ENCODE measurements at regions not wholly inside any gene's neighbourhood (a gene's known extent, or its start where the extent isn't known, plus 50 kb on each side); places are given as distances from the start of the nearest gene placed in this dataset.

GRCh38 chr6:105977934-105978504, 108.1 kb upstream of the PRDM1 start:
- TF ChIP-seq, protein P1, sequence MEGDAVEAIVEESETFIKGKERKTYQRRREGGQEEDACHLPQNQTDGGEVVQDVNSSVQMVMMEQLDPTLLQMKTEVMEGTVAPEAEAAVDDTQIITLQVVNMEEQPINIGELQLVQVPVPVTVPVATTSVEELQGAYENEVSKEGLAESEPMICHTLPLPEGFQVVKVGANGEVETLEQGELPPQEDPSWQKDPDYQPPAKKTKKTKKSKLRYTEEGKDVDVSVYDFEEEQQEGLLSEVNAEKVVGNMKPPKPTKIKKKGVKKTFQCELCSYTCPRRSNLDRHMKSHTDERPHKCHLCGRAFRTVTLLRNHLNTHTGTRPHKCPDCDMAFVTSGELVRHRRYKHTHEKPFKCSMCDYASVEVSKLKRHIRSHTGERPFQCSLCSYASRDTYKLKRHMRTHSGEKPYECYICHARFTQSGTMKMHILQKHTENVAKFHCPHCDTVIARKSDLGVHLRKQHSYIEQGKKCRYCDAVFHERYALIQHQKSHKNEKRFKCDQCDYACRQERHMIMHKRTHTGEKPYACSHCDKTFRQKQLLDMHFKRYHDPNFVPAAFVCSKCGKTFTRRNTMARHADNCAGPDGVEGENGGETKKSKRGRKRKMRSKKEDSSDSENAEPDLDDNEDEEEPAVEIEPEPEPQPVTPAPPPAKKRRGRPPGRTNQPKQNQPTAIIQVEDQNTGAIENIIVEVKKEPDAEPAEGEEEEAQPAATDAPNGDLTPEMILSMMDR (IDR thresholded peaks at IDR 0.05; ENCODE audit: low read depth, low read length, poor library complexity, severe bottlenecking) = no peak
- TF ChIP-seq EZH2phosphoT487 (IDR thresholded peaks at IDR 0.05; ENCODE audit: borderline replicate concordance, low read length) = no peak
- no peaks in the 10 kb centered on the region for H4K20me1 ChIP-seq (ENCODE audit: control insufficient read depth, insufficient read depth, low read depth, low read length)
- no peak overlapping the region for H3K4me2 ChIP-seq (ENCODE audit: low read length)

DNA sequence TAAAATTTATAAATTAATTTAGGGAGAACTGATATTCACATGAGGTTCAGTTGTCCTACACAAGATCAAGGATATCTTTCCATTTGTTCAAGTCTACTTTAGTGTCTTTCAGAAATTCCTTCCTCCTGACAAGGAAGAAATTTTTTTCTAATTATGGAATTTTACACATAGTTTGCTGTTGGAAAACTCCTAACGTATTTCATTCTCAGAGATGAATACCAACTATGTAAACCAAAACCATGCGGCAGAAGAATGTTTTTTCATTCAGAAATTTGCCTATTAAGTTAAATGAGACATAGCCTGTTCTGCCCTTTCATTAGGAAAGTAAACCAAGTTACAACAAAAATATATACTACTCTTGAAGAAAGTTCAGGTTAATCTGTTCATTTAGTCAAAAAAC, 111.2 kb upstream of the PRDM1 start:
- Histone ChIP-seq H3K79me2 (ENCODE audit: control insufficient read depth, low read length) (no peaks in the 10 kb centered on the region), H3K4me3 (ENCODE audit: low read length) (no peak overlapping the region), H4K20me1 (ENCODE audit: control insufficient read depth, insufficient read depth, low read depth, low read length) (no peaks in the 10 kb centered on the region), H3K4me2 (ENCODE audit: low read length) (no peak overlapping the region), H3K9me2 (replicated peaks; ENCODE audit: control insufficient read depth, low read length) (no peaks in the 10 kb centered on the region), H3K36me3 (ENCODE audit: control insufficient read depth, low read length) (no peaks in the 10 kb centered on the region), H3K27me3 (ENCODE audit: control insufficient read depth, low read length) (no peaks in the 10 kb centered on the region), H3K9me3 (ENCODE audit: control insufficient read depth, insufficient read depth, low read length) (peaks cover 8% of the 10 kb centered on the region), H3F3A (ENCODE audit: control insufficient read depth, insufficient read depth) (no peaks in the 10 kb centered on the region), H3K27ac (ENCODE audit: low read depth, low read length) (no peak overlapping the region), H3K4me1 (ENCODE audit: control insufficient read depth, low read length) (no peaks in the 10 kb centered on the region)
- TF ChIP-seq EZH2phosphoT487 (IDR thresholded peaks at IDR 0.05; ENCODE audit: borderline replicate concordance, low read length) = no peak
- TF ChIP-seq, protein P1 (IDR thresholded peaks at IDR 0.05; ENCODE audit: low read depth, low read length, poor library complexity, severe bottlenecking) = no peak

More at GRCh38 chr6:105977934-105978504, 108.1 kb upstream of the PRDM1 start:
- Histone ChIP-seq H3K9me3 (ENCODE audit: control insufficient read depth, insufficient read depth, low read length) (no peaks in the 10 kb centered on the region), H3K27ac (ENCODE audit: low read depth, low read length) (no peak overlapping the region), H3K4me1 (ENCODE audit: control insufficient read depth, low read length) (no peaks in the 10 kb centered on the region), H3F3A (ENCODE audit: control insufficient read depth, insufficient read depth) (no peaks in the 10 kb centered on the region), H3K36me3 (ENCODE audit: control insufficient read depth, low read length) (no peaks in the 10 kb centered on the region), H3K9me2 (replicated peaks; ENCODE audit: control insufficient read depth, low read length) (no peaks in the 10 kb centered on the region), H3K4me3 (ENCODE audit: low read length) (no peak overlapping the region), H3K79me2 (ENCODE audit: control insufficient read depth, low read length) (no peaks in the 10 kb centered on the region), H3K27me3 (ENCODE audit: control insufficient read depth, low read length) (no peaks in the 10 kb centered on the region)

GRCh38 chr6:105972440-105972839, 113.7 kb upstream of the PRDM1 start:
- Histone ChIP-seq H3K27ac (ENCODE audit: low read depth, low read length) (no peak overlapping the region), H3K9me2 (replicated peaks; ENCODE audit: control insufficient read depth, low read length) (no peaks in the 10 kb centered on the region), H3K4me2 (ENCODE audit: low read length) (no peak overlapping the region), H3K4me3 (ENCODE audit: low read length) (no peak overlapping the region), H4K20me1 (ENCODE audit: control insufficient read depth, insufficient read depth, low read depth, low read length) (no peaks in the 10 kb centered on the region), H3K36me3 (ENCODE audit: control insufficient read depth, low read length) (no peaks in the 10 kb centered on the region), H3K4me1 (ENCODE audit: control insufficient read depth, low read length) (no peaks in the 10 kb centered on the region), H3K79me2 (ENCODE audit: control insufficient read depth, low read length) (no peaks in the 10 kb centered on the region), H3F3A (ENCODE audit: control insufficient read depth, insufficient read depth) (no peaks in the 10 kb centered on the region), H3K9me3 (ENCODE audit: control insufficient read depth, insufficient read depth, low read length) (peaks cover 8% of the 10 kb centered on the region), H3K27me3 (ENCODE audit: control insufficient read depth, low read length) (no peaks in the 10 kb centered on the region)
- TF ChIP-seq, protein P1 (IDR thresholded peaks at IDR 0.05; ENCODE audit: low read depth, low read length, poor library complexity, severe bottlenecking) = no peak
- TF ChIP-seq EZH2phosphoT487 (IDR thresholded peaks at IDR 0.05; ENCODE audit: borderline replicate concordance, low read length) = no peak

All from DOHH2 (cell line).